NCI-H2171 treated with DMSO at 0.1 percent for 48 hours (cell line): ENCODE measurements at regions not wholly inside any gene's neighbourhood (a gene's known extent, or its start where the extent isn't known, plus 50 kb on each side); places are given as distances from the start of the nearest gene placed in this dataset.
"Not testable (repeated sequence)": the region's sequence is repeated elsewhere in the genome, so short reads cannot be mapped to it uniquely, and the experiment has no call there.

Experiments used
- DNase-seq: peaks from one replicate; lab custom pipeline; 2025; lab: John Stamatoyannopoulos, UW

GRCh38 chr7:112982441-112983063 lies 104.1 kb downstream of the GPR85 start:
- DNase-seq, result no peak

DNA sequence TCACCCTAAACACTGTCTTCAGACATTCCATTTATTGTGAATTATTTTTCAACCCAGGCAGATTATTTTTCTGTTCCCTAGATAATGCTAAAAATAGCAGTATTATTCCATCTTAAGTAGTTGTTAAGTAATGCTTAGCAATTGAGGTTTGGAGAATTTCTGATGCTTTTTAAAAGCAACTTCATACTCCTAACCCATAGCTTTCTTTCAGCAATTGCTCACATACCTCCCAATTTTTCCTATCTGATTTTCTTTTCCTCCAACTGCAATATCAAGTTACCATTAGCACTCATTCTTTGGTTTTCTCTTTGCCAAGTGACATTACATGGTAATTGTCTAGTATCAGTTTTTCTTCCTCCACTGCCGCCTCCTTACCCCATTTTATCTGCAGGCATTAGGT lies 104.7 kb downstream of the GPR85 start:
- no peak for DNase-seq

DNA sequence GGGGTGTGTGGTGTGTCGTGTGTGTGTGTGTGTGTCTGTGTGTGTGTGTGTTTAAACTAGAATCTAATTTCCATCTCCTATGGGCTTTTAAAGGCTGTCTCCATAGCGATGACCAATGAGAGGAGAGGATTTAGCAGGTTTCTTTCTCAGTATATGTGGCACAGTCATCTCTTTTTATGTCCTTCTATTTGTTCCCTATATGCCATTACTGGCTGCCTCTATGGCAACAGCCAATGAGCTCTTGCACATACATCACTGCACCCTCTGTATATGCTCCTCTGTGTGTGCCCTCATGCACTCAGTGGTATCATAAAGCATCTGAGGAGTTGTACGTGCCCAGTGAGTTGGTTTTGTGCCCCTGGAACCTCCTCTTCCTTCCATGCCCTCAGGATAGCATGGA lies 107.6 kb downstream of the GPR85 start:
- not testable (repeated sequence) for DNase-seq

DNA sequence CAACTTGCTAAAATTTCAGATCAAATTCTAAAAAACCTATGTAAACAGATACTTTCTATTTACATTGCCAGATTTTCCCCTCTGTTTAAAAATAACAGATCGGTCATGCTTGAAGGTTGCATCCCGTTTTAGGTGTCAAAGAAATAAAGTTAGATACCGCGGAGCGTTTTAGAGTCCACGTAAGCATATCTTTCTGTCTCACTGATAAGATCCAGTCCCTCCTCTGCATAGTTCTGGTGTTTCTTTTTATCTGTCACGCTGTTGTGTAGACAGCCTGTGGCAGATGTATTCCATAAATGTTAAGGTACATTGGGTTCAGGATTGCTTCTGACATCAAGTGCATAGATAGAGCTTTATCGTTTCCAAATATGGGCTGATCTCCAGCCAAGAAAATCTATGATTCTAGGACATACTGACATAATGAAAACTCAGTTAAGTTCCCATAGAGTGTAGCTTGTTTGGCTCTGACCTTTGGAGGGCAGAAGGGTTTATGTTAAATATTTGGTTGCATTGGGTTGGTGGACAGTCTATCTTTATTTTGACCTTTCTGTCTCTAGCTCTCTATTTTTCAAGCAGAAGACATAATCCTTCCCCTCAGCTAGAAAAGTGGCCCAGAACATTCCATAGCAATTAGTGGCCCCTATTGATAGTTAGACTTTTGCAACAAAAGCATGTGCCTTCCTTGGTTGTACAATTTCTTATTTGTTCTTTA lies 109.2 kb downstream of the GPR85 start:
- DNase-seq, result not testable (repeated sequence)

DNA sequence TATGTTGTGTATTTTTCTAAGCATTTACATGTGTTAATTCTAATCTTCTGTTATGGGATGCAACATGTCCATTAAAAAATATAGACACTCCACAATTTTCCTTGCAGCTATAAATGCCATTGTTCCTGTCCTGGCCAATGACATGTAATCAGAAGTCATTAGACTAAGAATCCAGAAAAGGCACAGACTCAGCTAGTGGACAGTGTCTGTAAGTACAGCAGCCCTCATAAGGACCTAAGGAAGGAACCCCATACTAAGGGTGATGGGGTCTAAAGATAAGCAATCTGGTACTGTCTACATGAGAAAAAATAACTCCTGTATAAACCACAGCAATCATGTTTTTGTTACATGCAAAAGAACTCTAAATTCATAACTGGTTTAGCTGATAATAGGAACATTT lies 115.9 kb downstream of the GPR85 start:
- DNase-seq, result no peak

- no peak for DNase-seq
Observed at GRCh38 chr7:112969946-112970345, 116.7 kb downstream of the GPR85 start.

- DNase-seq, result no peak
Observed at GRCh38 chr7:112965506-112965905, 121.1 kb downstream of the GPR85 start.

- no peak for DNase-seq
Observed at GRCh38 chr7:112963634-112964033, 123.0 kb downstream of the GPR85 start.

DNA sequence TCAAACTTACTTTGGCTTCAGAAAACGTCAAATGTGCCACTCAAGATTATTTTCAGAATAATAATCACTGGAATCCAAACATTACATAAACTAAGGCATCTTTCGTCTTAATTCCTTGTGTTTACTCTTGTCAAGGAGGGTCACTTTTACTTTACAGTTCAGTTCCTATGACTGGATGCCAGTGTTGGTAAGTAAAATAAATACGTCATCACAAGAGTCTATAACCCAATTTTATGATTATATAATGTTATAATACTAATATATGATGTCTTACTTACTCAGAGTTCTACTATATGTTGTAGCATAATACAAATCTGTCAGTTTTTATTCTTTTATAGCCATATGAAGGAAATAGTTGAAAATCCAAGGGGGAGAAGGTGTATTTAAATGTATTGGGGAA lies 123.8 kb downstream of the GPR85 start:
- no peak for DNase-seq

GRCh38 chr7:112959276-112959675 lies 127.4 kb downstream of the GPR85 start:
- DNase-seq, result no peak

GRCh38 chr7:112958775-112959174 lies 127.9 kb downstream of the GPR85 start:
- DNase-seq, result no peak

DNA sequence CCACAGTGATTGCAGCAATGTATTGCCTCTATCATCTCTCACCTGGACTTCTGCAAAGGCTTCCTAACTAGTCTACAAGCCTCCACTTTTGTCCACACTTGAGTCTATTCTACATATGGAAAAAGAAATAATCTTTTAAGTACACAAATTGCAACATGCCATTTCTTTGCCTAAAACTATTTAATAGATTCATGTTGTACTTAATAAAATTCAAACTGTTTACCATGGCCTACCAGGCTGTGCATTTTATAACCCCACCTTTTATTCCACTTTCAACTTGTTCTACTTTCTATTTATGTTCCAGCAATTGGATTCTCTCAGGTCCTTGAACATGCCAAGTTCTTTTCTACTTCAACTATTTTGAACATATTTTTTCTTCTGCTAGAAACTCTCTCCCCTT lies 128.7 kb downstream of the GPR85 start:
- no peak for DNase-seq

DNA sequence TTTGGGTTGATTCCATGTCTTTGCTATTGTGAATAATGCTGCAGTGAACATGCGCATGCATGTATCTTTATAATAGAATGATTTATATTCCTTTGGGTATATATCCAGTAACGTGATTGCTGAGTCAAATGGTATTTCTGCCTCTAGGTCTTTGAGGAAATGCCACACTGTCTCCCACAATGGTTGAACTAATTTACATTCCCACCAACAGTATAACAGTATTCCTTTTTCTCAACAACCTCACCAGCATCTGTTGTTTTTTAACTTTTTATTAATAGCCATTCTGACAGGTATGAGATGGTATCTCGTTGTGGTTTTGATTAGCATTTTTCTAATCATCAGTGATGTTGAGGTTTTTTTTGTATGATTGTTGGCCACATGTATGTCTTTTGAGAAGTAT lies 133.6 kb downstream of the GPR85 start:
- not testable (repeated sequence) for DNase-seq

DNA sequence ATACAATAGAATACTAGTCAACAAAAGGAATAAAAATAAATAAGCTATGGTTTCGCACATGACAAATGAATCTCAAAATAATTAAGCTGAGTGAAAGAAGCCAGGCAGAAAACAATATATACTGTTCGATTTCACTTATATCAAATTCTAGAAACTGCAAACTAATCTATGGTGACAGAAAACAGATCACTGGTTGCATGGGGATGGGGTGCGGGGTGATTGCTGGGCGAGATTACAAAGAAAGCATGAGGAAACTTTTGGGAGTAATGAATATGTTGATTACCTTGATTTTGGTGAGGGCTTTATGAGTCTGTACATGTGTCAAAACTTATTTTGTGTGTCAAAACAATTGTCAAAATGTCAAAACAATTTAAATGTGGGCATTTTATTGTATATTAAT lies 135.6 kb downstream of the GPR85 start:
- DNase-seq, result no peak

- not testable (repeated sequence) for DNase-seq
Observed at GRCh38 chr7:112949682-112950081, 136.9 kb downstream of the GPR85 start.

DNA sequence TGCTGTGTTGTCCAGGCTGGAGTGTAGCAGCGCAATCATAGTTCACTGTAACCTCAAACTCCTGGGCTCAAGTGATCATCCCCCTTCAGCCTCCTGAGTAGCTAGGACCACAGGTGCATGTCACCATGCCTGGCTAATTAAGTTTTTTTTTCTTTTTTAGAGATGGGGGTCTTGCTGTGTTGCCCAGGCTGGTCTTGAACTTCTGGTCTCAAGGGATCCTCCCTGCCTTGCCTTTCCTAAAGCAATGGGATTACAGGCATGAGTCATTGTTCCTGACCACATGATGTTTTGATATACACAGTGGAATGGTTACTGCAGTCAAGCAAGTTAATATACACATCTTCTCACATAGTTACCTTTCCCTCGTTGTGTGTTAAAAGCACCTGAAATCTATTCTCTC lies 140.3 kb downstream of the GPR85 start:
- no peak for DNase-seq

- DNase-seq, result no peak
Observed at GRCh38 chr7:112945046-112945445, 141.6 kb downstream of the GPR85 start.

DNA sequence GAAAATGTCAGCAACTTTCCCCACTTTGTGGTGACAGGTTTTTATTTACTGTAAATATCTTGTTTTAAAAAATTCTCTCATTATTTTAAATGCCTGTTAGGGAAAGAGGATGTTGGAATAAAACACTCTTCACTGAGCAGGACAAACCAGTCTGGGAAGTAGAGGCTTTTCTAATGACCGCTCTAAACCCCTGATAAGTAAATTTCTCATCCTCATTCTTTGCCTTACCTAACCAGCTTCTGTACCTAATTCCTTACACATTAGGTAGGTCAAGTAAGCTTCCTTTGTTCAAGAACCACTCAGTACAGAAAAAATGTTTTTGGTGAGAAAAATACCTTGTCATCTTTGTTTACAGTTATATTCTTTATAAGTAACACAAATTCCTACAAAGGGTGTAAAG lies 143.6 kb downstream of the GPR85 start:
- no peak for DNase-seq

GRCh38 chr7:112942125-112942524 lies 144.5 kb downstream of the GPR85 start:
- not testable (repeated sequence) for DNase-seq

DNA sequence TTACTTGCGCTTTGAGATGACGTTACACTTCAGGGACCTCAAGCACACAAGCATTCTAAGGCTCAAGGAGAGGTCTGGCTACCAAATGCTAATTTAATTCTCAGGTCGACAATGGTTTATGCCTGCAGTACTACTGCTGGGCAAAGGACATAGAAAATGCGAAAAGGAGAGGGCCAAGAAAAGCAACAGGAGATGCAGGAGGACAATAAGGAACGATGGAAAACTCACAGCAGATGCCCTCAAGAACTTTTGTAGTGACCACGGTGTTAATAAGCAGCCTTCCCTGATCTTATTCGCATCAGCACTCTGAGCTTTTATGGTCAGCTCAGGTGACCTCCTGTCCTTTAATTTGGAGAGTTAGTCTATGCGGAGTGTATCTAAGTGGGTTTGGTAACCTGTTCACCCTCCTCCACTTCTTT lies 146.3 kb downstream of the GPR85 start:
- DNase-seq, result no peak

- peak; percentile 100 for DNase-seq
Observed at GRCh38 chr7:112939574-112940313, 146.9 kb downstream of the GPR85 start.

DNA sequence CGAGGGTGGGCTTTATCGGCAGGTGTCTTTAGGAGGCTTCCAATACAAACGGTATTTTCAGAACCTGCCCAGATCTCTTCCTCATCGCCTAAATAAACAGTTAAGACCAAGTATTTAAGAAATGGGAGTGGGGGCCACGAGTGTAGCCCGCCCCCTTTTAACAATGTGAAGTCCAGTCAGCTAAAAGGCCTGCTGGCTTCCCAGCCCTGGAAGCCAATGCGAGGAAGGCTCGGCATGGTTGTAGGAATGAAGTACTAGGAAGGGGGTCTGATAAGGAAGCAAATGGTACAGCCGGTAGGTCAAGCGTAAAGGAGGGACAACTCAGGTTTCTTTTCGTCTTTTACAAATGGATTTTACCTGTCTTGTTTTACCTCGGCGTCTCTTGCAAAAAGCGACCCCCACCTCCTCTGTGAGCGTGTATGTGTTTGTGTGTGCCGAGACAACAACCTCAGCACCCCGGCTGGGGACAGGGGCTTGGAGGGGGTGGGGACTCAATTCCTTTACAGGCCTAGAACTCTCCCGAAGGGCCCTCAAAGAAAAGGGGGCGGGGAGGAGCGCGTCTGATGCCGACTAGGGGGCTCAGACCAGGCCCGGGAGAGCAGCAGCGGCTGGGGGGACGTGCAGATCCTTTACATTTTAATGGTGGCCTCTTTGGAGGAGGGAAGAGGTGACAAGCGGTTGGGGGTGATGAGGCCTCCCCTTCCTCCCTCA lies 147.6 kb downstream of the GPR85 start:
- DNase-seq, result peak; percentile 77
